Keratinocyte (primary cell): ENCODE measurements at regions not wholly inside any gene's neighbourhood (a gene's known extent, or its start where the extent isn't known, plus 50 kb on each side); places are given as distances from the start of the nearest gene placed in this dataset.

Source experiments
- DNase-seq: peaks from one replicate; pipeline ENCODE4 v3.0.0-alpha.2; 2011; ENCODE audit warnings: low read depth, missing footprints, low spot score
- FAIRE-seq: peaks from 2 replicates; lab custom pipeline; 2011; peaks lifted over from hg19 to GRCh38; lab: Jason Lieb, UNC
- H2AFZ ChIP-seq: 2 replicates; pipeline ENCODE4 v1.6.0; 2012; ENCODE audit warnings: low read length, control low read depth, inconsistent platforms; ENCODE audit not compliant: control insufficient read depth
- H3K27ac ChIP-seq: 2 replicates; pipeline ENCODE4 v1.5.1; 2011; ENCODE audit warnings: low read length; ENCODE audit not compliant: control insufficient read depth, insufficient read depth
- H3K27me3 ChIP-seq: 3 replicates; pipeline ENCODE4 v1.6.0; 2011; ENCODE audit warnings: low read length; ENCODE audit not compliant: control insufficient read depth, insufficient read depth; ENCODE audit errors: extremely low read depth
- H3K36me3 ChIP-seq, 2 experiments: 2 replicates in 1 of 2; 3 replicates in 1 of 2; pipeline ENCODE4 v1.5.1; 2011; ENCODE audit warnings: low read length in 2 of 2, mild to moderate bottlenecking in 1 of 2; ENCODE audit not compliant: control insufficient read depth in 2 of 2, insufficient read depth in 2 of 2; ENCODE audit errors: extremely low read depth in 1 of 2
- H3K4me1 ChIP-seq: 3 replicates; pipeline ENCODE4 v1.5.1; 2011; ENCODE audit warnings: low read length; ENCODE audit not compliant: control insufficient read depth, insufficient read depth; ENCODE audit errors: extremely low read depth
- H3K4me2 ChIP-seq: 3 replicates; pipeline ENCODE4 v1.6.0; 2011; ENCODE audit warnings: low read depth, low read length; ENCODE audit not compliant: control insufficient read depth, insufficient read depth; ENCODE audit errors: extremely low read depth
- H3K4me3 ChIP-seq, 3 experiments: fragments of 200-600 bp in 1 of 3; sonication (generic) in 1 of 3; 2 replicates in 2 of 3; 3 replicates in 1 of 3; pipeline ENCODE4 v1.5.1; 2011 to 2016; ENCODE audit warnings: low read length in 3 of 3, mild to moderate bottlenecking in 3 of 3, control low read depth in 2 of 3, inconsistent platforms in 1 of 3, low read depth in 1 of 3, mixed read lengths in 1 of 3, mixed run types in 1 of 3, moderate library complexity in 1 of 3; ENCODE audit not compliant: control insufficient read depth in 2 of 3, insufficient read depth in 2 of 3; ENCODE audit errors: extremely low read depth in 1 of 3
- H3K79me2 ChIP-seq: 2 replicates; pipeline ENCODE4 v1.6.0; 2012; ENCODE audit warnings: low read length; ENCODE audit not compliant: control insufficient read depth, insufficient read depth
- H3K9ac ChIP-seq: 3 replicates; pipeline ENCODE4 v1.6.0; 2011; ENCODE audit warnings: low read length; ENCODE audit not compliant: control insufficient read depth, insufficient read depth; ENCODE audit errors: extremely low read depth
- H3K9me1 ChIP-seq: 3 replicates; pipeline ENCODE4 v1.6.0; 2011; ENCODE audit warnings: low read length; ENCODE audit not compliant: control insufficient read depth, insufficient read depth; ENCODE audit errors: extremely low read depth
- H3K9me3 ChIP-seq: 2 replicates; pipeline ENCODE4 v1.5.1; 2012; ENCODE audit warnings: low read depth, low read length; ENCODE audit not compliant: control insufficient read depth
- H4K20me1 ChIP-seq: 3 replicates; pipeline ENCODE4 v1.6.0; 2011; ENCODE audit warnings: low read length; ENCODE audit not compliant: control insufficient read depth, insufficient read depth; ENCODE audit errors: extremely low read depth
- CTCF ChIP-seq, 3 experiments: IDR thresholded peaks in 1 of 3; conservative IDR thresholded peaks in 1 of 3; optimal IDR thresholded peaks in 1 of 3; 2 replicates in 2 of 3; 3 replicates in 1 of 3; pipeline versions ENCODE3 to v1.5.1; 2011; ENCODE audit warnings: low read length in 3 of 3, mild to moderate bottlenecking in 3 of 3, moderate library complexity in 2 of 3, control low read depth in 1 of 3, inconsistent platforms in 1 of 3; ENCODE audit not compliant: insufficient read depth in 2 of 3; ENCODE audit errors: extremely low read depth in 1 of 3
- EZH2 ChIP-seq: IDR thresholded peaks from one replicate; pipeline ENCODE4 v1.6.1; 2012; ENCODE audit warnings: inconsistent platforms, mild to moderate bottlenecking, low read length, moderate library complexity
- dilution Hi-C: fragments of 300-500 bp; cut with MboI; formaldehyde crosslinking; loops from one replicate; pipeline ENCODE4 v1.7.0; 2020; ENCODE audit warnings: low sequenced_read_pairs; ENCODE audit not compliant: extremely low pct_ligation_motif_present

DNA sequence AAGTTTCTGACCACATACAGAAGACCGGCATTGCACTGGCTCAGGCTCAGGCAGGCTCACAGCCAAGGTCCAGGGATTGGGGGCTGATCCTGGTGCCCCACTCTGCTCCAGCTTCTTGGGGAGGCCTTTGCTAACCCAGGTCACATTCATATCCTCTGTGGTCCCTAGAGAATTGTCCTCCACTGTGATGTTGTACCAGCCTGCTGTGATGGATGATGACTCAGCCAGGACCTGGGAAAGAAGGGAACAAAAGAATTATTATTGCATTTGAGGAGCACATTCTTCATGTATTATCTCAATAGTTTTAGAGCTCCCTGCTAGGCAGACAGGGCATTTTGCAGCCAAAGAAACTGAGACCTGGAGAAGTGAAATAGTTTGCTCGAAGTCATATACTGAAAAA, 114.3 kb upstream of the ETV3 start:
- Histone ChIP-seq H3K27me3 (no peaks in the 10 kb centered on the region), H3K4me1 (no peaks in the 10 kb centered on the region), H3K27ac (no peak overlapping the region), H3K9me1 (no peaks in the 10 kb centered on the region), H3K4me3 (no peak overlapping the region), H3K9me3 (no peaks in the 10 kb centered on the region), H3K4me2 (no peak overlapping the region), H3K36me3 (no peaks in the 10 kb centered on the region), H3K79me2 (no peaks in the 10 kb centered on the region), H4K20me1 (no peaks in the 10 kb centered on the region), H3K9ac (no peak overlapping the region), H2AFZ (no peak overlapping the region)
- no peak for TF ChIP-seq EZH2
- TF ChIP-seq CTCF (optimal IDR thresholded peaks at IDR 0.05 in 1 of 3, IDR thresholded peaks at IDR 0.05 in 1 of 3, conservative IDR thresholded peaks at IDR 0.05 in 1 of 3; ENCODE audit: extremely low read depth in 1 of 3, insufficient read depth in 2 of 3, low read length in 3 of 3): no peak
- dilution Hi-C loops: no loop called here
- DNase-seq: no peak
- FAIRE-seq: no peak

DNA sequence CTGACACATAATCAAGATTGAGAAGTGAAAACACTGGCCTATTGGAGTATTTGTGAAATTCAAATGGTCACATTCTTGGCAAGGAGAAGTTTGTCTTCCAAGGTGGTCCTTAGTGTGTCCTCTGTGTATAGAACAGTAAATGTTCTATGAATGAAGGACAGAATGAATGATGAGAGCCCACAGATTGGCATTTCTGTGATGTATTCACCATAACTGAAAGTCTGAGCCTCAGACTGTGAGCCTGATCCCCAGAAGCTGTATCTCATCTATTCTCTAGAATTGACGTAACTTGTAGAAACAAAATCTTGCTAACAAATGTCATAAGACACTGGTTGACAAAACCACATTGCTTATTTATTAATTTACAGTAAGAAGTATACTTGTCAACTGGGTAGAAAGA, 111.5 kb upstream of the ETV3 start:
- Histone ChIP-seq H3K9me3 (no peaks in the 10 kb centered on the region), H3K27me3 (no peaks in the 10 kb centered on the region), H3K36me3 (no peaks in the 10 kb centered on the region), H3K9me1 (no peaks in the 10 kb centered on the region), H4K20me1 (no peaks in the 10 kb centered on the region), H2AFZ (no peak overlapping the region), H3K27ac (no peak overlapping the region), H3K4me2 (no peak overlapping the region), H3K4me3 (no peak overlapping the region), H3K4me1 (no peaks in the 10 kb centered on the region), H3K9ac (no peak overlapping the region), H3K79me2 (no peaks in the 10 kb centered on the region)
- TF ChIP-seq CTCF (optimal IDR thresholded peaks at IDR 0.05 in 1 of 3, IDR thresholded peaks at IDR 0.05 in 1 of 3, conservative IDR thresholded peaks at IDR 0.05 in 1 of 3; ENCODE audit: extremely low read depth in 1 of 3, insufficient read depth in 2 of 3, low read length in 3 of 3) (no peak), EZH2 (no peak)
- DNase-seq (no peak), FAIRE-seq (no peak)
- dilution Hi-C loops: no loop called here
